Lower leg skin (tissue), 3 donors: ENCODE measurements at regions not wholly inside any gene's neighbourhood (a gene's known extent, or its start where the extent isn't known, plus 50 kb on each side); places are given as distances from the start of the nearest gene placed in this dataset.

ENCODE experiments used
- CTCF ChIP-seq, 3 donors: fragments of 450-650 bp; IDR thresholded peaks; one replicate each; pipeline ENCODE4 v1.5.1; 2016; ENCODE audit warnings: antibody characterized with exemption in 3 of 3, mild to moderate bottlenecking in 3 of 3, moderate library complexity in 2 of 3
- POLR2A ChIP-seq, 2 donors: fragments of 450-650 bp; IDR thresholded peaks; one replicate each; pipeline ENCODE4 v1.6.1; 2016 to 2017; ENCODE audit warnings: antibody characterized with exemption in 2 of 2, mild to moderate bottlenecking in 1 of 2, moderate library complexity in 1 of 2

- no peak for TF ChIP-seq CTCF (IDR thresholded peaks at IDR 0.05)
- no peak for TF ChIP-seq POLR2A (IDR thresholded peaks at IDR 0.05)
Measured at GRCh38 chr22:49663823-49664222, 163.8 kb downstream of the BRD1 start.
